Stimulated activated CD8-positive, alpha-beta memory T cell treated with anti-CD3 and anti-CD28 coated beads, Interleukin-15, amount 100 ng/mL, for 24 hours (primary cell): ENCODE measurements at regions not wholly inside any gene's neighbourhood (a gene's known extent, or its start where the extent isn't known, plus 50 kb on each side); places are given as distances from the start of the nearest gene placed in this dataset.

ENCODE experiments used
- DNase-seq: peaks from one replicate; pipeline ENCODE4 v3.0.0-alpha.2; 2020; ENCODE audit warnings: low read depth

DNA sequence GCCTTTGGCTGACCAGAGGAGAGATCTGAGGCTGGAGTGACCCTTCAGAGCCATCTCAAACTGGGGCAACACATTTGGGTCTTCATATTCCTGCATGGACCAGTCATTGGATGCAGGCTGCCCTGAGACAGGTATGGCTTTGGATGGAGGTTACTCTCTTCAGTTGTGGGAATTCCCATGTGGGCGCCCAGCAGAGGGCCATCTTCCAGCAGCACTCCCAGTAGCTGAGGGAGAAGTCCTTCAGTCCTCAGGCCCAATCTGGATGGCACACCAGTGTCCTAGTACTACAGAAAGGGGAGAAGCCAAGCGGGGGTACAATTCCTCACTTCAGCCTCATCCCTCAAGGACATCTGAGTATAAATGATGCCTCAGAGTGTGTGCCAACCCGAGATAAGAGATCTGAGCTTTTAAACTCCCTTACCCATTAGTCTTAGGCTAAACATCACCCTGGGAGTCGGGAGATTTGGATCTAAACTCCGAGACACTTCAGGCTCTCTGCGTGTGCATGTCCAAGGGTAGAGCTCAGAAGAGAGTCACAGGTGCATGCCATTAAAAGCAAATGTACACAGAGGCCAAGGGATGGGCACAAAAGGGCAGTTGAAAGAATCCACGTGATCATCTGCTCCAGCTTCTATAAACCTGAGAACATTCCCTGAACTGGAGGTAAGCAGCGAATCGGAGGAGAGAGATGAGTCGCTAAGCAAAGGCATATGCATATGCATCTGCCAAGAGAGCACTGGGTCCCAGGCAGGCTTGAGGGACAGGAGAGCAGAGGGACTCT, 204.6 kb downstream of the CD83 start:
- DNase-seq = no peak

DNA sequence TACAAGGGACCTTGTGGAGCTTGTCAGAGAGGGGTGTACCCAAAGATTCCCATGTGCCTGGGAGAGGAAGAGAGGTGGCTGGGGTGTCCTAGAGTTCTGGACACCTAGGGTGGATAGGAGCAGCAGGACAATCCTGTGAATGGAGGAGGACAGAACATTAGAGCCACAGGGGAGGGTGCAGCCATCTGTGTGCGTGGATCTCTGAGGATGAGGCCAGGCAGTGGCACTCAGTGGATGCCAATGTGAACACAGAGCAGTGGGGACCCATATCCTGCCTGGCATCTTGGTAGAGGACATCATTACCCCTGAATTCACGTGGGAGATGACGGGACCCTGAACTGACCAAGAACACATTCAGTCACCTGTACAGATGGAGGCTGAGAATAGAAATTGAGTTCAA, 205.3 kb downstream of the CD83 start:
- no peak for DNase-seq

DNA sequence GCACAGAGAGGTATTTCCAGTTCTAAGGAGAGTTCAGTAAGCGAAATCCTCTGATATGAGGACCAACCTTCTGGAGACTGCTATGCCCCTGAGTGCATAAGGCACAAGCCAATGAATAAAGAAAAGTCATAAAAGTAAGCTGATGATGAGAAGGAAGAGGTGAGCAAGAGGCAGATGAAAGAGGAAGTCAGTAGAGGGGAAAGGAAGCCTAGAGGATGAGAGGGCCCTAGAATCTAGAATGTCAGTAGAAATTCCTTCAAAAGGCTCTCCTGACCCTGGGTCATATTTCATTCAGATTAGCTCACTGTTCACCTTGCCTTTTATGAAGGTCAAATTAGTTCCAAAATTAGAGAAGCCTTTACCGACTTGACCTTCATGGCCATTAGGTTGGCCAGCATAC, 209.2 kb downstream of the CD83 start:
- DNase-seq = no peak

DNA sequence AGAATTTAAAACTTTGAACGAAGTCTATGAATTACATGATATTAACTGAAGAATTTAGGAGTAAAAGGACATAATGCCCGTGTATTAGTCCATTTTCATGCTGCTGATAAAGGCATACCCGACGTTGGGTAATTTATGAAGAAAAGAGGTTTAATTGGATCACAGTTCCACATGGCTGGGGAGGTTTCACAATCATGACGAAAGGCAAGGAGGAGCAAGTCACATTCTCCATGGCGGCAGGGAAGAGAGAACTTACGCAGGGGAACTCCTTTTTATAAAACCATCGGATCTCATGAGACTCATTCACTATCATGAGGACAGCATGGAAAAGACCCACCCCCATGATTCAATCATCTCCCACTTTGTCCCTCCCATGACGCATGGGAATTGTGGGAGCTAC, 210.6 kb downstream of the CD83 start:
- no peak for DNase-seq

DNA sequence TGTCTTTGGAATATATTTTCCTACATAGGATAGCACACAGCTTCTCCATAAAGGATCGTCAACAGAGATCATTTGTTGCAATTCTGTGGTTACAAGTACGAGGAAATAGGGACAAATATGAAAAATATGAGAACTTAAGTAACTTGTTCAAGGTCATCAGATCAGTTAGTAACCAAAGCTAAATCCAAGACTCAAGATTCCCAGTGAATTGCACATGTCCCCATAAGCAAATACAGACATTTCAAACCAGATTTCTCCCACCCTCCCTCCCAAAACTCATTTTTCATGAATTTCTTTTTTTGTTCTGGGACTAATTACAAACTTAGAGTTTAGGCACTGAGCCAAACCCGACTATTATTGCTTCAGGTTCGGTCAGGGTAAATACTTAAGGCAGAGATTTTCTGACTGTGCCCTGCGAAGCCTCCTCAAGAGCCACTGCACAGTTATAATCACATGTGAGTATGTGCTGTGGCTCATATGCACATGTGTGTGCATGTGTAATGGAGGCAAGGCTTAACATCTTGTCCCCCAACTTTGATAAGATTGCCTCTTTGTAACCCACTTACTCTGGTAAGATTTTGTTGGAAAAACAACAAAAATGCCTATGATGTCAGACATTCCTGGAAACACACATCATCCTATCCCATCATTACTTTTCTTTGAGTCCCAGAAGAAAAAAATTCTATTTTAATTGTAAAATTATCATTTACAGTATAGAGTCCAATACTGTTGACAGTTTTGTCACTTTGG, 216.2 kb downstream of the CD83 start:
- DNase-seq = no peak

DNA sequence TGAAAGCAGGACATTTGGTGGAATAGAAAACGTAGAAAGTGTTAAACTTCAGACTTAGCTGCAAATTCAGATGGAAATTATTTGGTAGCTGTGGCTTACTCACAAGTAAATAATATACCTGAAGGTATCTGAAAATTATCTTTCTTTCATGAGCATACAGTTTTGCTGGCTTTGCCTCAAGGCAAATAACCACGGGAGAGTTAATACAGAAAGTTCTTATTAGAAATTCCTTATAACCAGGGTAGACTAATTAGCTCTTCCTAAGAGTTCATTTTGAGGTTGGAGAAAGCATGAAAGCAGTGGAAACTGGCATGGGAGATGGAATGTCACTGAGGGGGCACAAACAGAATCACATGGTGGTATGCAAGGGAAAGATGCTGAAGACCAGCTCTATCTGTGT, 217.5 kb downstream of the CD83 start:
- DNase-seq = no peak

DNA sequence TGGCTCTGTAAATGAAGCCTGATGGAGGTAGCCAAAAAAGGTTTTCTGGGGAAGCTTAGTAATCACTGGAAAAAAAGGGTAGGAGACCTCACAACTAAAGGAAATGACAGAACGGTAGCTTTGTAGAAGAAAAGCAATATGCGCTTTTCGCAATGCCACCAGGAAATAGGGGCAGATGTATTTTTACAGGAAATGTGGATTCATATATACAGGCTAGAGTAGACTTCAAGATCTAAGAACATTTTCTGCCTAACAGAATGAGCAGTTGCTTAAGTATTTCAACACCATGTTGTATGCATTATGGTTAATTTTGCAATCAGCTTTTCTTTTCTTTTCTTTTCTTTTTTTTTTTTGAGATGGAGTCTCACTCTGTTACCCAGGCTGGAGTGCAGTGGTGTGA, 219.6 kb downstream of the CD83 start:
- DNase-seq = no peak

DNA sequence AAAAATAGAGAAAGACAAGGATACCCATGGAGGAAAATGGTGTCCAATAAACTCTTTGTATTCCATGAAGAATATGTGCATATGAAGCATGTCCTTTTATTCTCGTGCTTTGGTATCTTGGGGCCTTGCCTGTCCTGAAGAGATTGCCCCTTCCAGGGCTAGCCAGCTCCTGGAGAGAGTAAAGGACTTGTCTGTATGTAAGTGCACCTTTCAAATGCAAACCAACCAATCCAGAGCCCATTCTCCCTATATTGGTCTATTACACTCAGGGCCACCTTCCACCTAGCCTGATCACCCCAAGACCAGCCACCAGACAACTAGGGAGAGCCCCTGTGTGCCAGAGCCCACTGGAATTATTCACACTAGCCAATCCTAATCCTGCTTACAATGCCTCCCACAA, 221.6 kb downstream of the CD83 start:
- no peak for DNase-seq

DNA sequence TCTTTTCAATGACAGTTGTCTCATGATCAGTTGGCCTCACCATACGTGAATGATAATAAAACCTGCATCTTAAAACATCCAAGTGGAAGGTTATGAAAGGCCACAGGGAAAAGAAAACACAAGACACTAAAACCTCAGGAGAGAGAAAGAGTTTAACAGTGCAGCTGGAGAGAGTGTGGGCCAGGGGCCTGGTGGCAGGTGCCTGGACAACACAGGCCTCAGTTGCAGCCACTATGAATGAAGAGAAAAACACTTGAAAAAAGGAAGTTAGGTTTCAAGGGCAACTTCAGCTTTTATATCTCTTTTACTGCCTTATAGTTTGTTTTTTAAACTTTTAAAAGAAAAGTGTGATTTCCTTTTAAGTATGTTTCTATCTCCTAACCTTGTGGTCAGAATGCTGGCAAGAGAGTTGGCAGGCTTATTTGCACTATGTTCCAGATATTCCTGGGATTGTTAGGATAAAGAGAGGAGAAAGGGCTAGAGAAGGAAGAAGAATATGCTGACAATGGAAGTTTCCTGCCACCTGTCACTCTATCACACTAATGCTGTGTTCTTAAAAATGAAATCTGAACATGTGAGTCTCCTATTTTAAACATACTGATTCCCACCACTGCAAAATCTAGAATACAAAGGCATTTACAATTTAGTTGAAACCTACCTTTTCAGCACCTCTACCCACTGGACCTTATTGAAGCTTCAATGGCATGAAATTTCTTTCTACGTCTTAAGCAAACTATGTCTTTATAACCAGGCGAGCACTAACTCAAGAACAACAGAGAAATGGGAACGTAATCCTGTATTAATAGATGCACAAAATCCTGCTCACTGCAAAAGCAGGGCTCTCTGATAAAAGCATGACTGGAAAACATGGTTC, 222.4 kb downstream of the CD83 start:
- no peak for DNase-seq

DNA sequence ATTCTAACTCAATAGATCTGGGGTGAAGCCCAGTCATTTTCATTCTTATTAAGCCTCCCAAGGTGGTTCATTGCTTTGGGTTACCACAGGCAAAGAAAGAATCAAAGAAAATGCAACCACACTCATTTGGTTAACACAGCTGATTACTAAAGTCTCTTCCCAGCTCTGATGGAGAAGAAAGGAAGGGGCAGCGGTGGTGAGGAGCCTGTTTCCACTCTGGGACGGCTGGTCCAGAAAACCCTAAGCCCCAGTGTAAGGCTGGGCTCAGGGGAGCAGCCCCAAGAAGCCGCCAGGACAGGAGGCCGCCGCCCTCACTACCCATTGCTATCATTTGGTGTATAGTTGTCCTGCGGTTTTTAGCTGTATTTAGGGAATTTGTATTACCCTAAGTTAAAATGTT, 226.9 kb downstream of the CD83 start:
- no peak for DNase-seq

DNA sequence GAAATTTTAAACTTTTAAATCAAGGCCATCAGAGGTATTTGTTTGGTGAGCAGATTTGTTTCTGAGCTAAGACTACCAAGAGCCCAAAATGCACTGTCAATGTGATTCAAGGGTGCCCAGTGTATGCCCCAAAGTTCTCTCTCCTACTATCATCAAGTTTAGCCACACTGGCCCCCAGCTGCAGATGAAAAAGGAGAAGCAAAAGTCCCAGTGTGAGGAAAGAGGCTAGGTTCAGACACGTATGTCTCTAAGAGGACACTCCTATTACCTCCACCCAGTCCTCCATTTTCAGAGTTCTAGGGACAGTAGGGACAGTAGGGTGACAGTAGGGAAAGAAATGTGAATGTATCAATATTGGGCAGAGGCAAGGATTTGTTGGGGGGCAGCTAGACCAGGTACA, 230.8 kb downstream of the CD83 start:
- no peak for DNase-seq

DNA sequence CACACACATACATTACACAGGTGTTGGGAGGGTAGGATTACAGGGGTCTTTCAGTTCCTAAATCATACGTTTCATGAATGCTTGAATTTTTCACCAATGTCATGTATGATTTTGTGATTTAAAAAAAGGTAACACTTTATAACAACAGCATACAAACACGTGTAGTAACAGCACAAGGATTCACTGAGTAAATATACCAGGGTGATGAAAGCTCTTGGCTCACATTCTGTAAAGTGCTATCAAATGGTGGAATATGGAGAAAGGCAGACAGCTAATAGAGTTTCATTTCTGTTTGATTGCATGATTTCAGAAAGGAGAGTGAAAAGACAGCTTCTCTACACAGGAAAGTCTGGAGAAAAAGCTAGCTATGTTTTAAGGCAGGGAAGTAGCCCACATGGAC, 231.9 kb downstream of the CD83 start:
- DNase-seq = no peak

DNA sequence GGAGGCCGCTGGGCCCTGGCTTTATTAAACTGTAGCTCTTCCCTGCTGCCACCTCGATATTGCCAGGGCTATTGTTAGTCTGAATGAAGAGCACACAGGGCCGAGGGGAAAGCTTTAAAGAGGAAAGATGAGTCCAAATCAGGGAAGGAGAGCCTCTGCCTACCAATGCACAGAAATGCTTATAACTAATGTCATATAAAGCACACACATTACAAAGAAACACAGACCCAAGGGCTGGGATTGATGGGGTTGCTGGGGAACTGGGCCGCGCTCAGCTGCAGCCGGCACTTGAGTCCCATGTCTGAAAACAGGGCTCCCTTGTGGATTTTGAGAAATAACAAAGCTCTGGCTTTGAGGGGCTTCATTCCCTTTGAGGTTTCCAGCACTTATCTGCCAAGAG, 232.6 kb downstream of the CD83 start:
- DNase-seq = no peak

DNA sequence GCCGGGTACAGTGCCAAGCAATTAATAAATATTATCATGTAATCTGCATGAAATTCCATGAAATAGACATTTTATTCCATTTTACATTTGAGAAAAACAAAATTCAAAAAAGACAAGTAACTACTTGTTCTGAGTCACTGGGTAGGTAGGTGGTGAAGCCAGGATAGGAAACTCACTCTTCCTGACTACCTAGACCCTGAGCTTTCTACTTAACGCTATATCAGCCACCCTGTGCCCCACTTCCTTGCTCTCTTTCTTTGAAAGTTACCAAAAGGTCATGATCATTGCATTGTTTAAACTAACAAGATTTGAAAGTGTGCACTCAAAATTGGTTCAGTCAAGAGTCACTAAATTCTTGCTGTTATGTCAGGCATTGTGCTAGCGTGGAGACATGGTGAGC, 235.7 kb downstream of the CD83 start:
- DNase-seq = no peak

DNA sequence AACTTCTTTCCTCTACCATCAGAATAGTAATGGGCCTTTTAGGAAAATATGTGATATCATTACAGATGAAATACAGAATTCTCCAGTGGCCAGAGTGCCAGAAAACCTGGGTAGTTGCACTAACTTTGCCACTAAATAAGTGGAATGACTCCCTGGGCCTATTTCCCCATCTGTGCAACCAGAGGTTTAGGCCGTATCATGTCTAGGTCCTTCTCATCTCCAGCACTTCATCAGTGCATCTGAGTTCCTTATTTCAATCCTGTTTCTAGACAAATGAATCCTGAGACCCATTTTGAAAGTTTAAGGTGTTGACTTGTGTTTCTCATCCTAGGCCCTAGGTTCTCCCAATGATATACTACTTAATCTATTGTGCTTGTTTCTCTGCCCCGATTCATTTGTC, 236.2 kb downstream of the CD83 start:
- no peak for DNase-seq

DNA sequence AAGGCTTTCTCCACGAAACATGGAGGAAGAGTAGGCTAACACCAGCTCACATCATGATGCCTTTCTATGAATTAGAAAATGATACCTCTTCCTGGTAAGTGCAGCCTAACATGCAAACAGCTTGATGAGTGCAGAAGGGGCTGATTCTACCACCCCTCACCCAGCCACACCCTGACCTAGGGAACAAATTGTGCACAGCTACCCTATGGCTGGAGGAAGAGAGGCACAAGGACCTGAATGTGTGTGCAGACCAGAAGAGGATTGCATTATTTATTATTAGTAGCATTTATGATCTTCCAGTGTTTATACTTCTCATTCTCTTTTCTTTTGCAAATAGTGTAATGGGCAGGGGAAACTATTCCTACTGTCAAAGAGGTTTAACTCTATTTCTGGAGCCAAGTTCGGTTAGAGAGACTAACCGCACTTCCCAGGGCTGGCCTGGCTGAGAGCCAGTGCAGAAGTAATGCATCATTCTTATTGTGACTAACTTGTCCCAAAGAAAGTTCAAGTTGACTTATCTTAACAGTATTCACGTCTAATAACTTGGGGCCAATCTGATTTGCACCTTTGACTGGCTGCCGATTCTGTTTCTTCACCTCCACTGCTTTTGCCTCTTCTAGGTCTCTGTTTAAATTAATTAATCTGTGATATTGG, 237.5 kb downstream of the CD83 start:
- no peak for DNase-seq

DNA sequence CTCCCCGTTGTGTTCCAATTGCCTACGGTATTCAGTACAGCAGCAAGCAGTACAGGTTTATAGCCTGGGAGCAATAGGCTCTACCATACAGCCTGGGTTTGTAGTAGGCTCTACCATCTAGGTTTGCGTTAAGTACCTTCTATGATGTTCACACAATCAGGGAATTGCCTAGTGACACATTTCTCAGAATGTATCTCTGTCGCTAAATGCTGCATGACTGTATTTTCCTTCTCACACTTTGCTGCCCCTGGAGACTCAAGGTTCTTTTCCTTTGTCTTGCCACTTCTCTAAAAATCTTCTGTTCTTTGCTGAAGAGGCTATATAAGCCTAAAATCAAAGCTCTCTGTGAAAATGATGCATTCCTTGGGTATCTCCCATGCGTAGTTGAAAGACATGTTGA, 241.9 kb downstream of the CD83 start:
- no peak for DNase-seq

DNA sequence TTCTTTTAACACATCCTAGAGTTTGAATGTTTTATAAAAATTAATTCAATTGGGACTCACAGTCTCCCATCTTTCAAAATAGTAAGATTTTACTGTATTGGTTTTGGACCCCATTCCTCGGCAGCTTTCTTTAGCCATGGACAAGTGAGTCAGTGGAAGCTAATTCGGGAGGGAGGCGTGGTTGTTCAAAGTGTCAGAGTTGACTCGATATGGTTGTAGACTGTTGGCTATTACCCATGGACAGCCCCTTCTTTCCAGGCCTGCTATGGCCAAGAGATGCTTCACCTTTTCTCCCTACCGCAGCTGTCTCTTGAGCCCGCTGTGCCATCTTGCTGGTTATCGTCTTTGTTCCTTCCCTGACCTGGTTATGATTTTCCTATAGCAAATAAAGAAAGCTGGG, 243.0 kb downstream of the CD83 start:
- DNase-seq = no peak

DNA sequence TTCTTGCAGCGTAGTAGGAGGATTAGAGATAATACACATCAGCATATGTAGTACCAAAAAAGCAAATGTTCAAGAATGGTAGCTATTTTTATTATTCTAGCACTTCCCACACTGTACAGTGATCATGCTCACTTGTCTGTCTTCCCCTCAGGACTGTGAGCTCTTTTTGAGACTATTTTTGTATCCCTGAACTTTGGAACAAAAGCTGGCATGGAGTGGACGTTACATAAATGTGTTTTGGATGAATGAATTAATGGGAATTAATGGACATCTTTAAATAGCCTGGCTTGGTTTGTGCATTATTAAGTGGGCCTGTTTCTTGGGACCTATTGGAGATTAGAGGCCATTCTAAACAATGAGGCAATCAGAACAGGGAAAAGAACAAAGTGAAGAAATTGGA, 243.7 kb downstream of the CD83 start:
- DNase-seq = no peak

DNA sequence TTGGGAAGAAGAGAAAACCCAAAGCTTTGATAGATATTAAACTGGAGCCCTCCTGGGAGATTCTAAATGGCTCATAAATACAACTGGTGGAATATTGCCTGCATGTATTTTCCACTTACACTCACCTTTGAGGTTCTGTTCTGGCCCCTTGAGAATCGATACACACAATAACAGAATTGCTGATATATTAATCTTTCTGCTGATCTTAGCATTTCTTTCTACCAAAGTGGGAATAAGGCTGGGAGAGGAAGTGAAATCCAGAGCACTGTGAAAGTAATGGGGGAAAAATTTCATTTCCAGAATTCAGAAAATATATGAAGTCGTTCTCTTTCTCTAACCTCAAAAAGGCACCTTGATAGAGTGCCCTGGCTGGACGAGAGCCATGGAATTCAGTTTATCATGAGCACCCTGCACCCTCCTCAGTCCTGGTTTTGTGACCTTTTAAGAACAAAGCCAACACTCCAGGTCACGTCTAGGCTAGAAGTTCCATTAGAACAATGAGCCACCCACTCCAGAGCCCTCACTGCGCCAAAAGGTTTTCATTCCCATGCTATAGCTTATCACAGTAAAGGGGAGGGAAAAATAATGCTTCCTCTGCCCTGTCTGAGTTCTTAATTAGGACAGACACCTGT, 244.5 kb downstream of the CD83 start:
- DNase-seq = no peak

DNA sequence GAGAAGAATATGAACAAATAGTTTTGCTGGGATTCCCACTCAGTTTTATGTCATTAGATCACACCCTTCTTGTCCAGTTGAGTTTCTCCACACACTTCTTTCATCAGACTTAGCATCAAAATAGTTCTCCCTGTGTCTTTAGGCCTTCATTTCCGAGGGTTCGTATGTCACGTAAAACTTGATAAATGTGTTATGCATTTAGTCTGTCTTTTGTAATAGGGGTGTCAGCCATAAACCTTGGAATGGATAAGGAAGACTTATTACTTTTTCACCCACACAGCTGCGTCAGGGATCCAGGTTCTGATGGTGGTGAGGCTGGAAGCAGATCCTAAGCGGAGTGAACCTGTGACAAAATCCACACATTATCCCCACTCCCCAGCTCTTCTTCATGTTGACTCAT, 246.8 kb downstream of the CD83 start:
- DNase-seq = no peak

DNA sequence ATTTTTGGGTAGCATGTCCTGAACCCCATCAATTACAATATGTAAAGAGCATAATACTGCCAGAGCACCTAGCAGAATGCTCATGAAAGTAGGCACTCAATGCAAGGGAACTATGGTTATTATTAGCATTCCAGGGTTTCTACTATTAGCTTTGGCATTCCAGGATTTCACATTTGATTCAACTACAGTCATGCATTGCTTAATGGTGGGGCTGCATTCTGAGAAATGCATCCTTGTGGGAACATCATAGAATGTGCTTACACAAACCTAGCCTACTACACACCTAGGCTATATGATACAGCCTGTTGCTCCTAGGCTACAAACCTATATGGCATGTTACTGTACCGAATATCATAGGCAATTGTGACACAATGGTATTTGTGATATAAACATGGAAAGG, 247.8 kb downstream of the CD83 start:
- no peak for DNase-seq
